ENCODE measurements at regions not wholly inside any gene's neighbourhood (a gene's known extent, or its start where the extent isn't known, plus 50 kb on each side); places are given as distances from the start of the nearest gene placed in this dataset.

- no peak for TF ChIP-seq CTCF (IDR thresholded peaks at IDR 0.05 in 2 of 3, conservative IDR thresholded peaks at IDR 0.05 in 1 of 3; ENCODE audit: borderline replicate concordance in 1 of 3, insufficient read depth in 1 of 3, low read depth in 2 of 3, low read length in 2 of 3)
- TF ChIP-seq POLR2A (IDR thresholded peaks at IDR 0.05; ENCODE audit: borderline replicate concordance, extremely low read depth, insufficient read depth, insufficient read length): no peak
- TF ChIP-seq EZH2phosphoT487 (IDR thresholded peaks at IDR 0.05; ENCODE audit: borderline replicate concordance): no peak
- TF ChIP-seq POLR2AphosphoS5 (IDR thresholded peaks at IDR 0.05; ENCODE audit: low read depth, low read length): no peak
- no peak for TF ChIP-seq REST (IDR thresholded peaks at IDR 0.05; ENCODE audit: low read depth)
- no peak for TF ChIP-seq EZH2 (IDR thresholded peaks at IDR 0.05)
- TF ChIP-seq EGR1 (IDR thresholded peaks at IDR 0.05; ENCODE audit: low read depth): no peak
- no peak for TF ChIP-seq ZNF274 (IDR thresholded peaks at IDR 0.05; ENCODE audit: low read depth, low read length)
- TF ChIP-seq JUND (IDR thresholded peaks at IDR 0.05): no peak
- TF ChIP-seq SP1 (IDR thresholded peaks at IDR 0.05; ENCODE audit: low read depth): no peak
Measured at GRCh38 chr4:156201050-156201449, 247.4 kb upstream of the CTSO start.

Data from HCT116 (cell line).